ENCODE measurements at regions not wholly inside any gene's neighbourhood (a gene's known extent, or its start where the extent isn't known, plus 50 kb on each side); places are given as distances from the start of the nearest gene placed in this dataset.

GRCh38 chr4:73685052-73685451, 55.3 kb upstream of the CXCL8 start:
- TF ChIP-seq FOXK2 (IDR thresholded peaks at IDR 0.05) (no peak), CTCF (IDR thresholded peaks at IDR 0.05 in 2 of 3, conservative IDR thresholded peaks at IDR 0.05 in 1 of 3; ENCODE audit: control insufficient read depth in 2 of 3, extremely low read depth in 1 of 3, insufficient read depth in 1 of 3, low read depth in 3 of 3, low read length in 3 of 3) (no peak), HDGF (IDR thresholded peaks at IDR 0.05) (no peak), HDAC6 (IDR thresholded peaks at IDR 0.05; ENCODE audit: unreplicated experiment) (no peak), IRF3 (IDR thresholded peaks at IDR 0.05) (no peak)

Data from GM12878 (cell line).